Middle frontal gyrus (tissue), 1 donor: ENCODE measurements at regions not wholly inside any gene's neighbourhood (a gene's known extent, or its start where the extent isn't known, plus 50 kb on each side); places are given as distances from the start of the nearest gene placed in this dataset.

Source experiments
- DNase-seq: peaks from one replicate; pipeline ENCODE4 v3.0.0-alpha.2; 2015; ENCODE audit warnings: low spot score; ENCODE audit errors: extremely low spot score

GRCh38 chr12:83841620-83842019 is 1071.0 kb downstream of the SLC6A15 start:
- DNase-seq: no peak

DNA sequence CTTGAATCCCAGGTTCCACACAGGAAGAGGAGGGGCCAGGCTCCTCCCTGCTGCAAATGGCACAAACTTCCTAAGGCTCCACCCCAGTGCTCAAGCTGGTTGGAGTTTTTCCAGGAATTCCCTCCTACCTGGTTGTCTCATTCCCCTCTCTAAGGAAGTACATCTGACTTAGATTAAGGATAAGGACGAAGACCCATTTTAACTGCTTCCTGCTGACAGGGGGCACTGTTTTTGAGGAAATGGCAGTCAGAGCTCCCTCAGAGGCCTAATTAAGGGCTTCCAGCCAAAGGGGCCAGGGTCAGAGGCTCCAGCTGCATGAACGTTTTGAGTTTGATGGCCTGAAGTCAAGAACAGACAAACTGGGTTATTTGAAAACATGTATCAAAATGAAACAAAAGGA is 1084.7 kb downstream of the SLC6A15 start:
- no peak for DNase-seq

- no peak for DNase-seq
Observed at GRCh38 chr12:83827193-83827592, 1085.4 kb downstream of the SLC6A15 start.

DNA sequence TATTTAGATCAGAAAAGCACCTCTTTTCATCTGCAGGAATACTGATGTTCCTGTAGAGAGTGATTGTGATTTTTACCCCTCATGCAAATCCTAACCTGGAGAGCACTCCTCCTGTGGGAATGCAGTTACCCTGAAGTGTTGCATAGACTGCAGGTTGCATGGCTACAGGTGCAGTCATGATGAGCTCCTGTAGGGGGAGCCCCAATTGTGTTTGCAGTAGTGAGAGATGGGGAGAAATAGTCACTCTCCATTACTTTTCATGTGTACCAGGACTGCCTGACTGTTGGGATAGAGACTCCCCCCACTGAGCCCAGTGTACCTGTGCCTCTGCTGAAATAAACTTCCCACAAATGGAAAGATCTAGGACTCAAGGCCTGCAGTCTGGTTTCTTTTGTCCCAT is 1086.5 kb downstream of the SLC6A15 start:
- no peak for DNase-seq

DNA sequence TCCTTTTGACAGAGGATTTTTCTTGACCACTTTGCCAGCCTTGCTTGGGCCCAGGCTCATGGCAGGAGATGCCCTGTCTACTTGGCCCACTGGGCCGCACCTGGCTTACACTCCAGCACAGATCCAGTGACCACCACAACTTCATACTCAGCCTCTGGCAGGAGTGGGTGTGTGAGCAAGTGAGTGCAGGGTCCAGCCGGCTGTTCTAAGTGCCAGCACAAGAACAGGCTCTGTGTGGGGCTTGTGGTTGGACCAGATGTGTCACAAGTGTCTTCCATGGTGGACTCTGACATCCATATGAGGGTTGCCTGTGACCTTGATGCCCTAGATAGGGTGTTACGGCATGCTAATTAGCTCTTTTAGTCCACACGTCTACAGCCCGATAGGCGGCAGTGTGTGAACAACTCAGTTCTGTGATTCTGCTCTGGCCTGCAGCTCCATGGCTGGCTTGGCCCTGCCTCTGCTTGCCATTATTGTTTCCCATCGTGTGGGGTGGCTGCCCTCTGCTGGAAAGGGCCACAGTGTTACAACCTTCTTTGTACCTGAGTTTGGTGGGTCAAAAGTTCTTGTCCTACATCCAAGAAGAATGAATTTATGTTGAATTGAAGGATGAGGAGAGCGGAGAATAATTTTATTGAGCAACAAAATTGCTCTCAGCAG is 1089.1 kb downstream of the SLC6A15 start:
- DNase-seq: no peak

- no peak for DNase-seq
Observed at GRCh38 chr12:83821967-83822366, 1090.6 kb downstream of the SLC6A15 start.

- no peak for DNase-seq
Observed at GRCh38 chr12:83818881-83819280, 1093.7 kb downstream of the SLC6A15 start.

GRCh38 chr12:83817730-83818129 is 1094.9 kb downstream of the SLC6A15 start:
- no peak for DNase-seq

DNA sequence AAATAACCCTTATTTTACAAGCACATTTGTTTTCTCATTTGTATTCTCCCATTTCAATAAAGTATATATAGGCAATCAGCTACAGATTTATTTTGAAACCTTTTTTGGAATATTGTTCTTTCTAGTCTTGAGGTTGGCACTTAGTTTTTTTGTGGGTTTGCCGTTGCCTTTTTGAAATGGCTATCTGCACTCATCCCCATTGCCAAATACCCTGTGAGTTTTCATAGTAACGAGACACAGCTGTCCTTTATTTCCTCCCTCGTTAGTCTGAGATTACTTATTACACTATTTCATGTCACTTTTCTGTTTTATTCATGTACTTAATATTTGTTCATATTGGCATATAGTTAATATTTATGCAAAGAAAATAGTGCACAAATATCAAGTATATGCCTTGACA is 1104.0 kb downstream of the SLC6A15 start:
- DNase-seq: no peak

DNA sequence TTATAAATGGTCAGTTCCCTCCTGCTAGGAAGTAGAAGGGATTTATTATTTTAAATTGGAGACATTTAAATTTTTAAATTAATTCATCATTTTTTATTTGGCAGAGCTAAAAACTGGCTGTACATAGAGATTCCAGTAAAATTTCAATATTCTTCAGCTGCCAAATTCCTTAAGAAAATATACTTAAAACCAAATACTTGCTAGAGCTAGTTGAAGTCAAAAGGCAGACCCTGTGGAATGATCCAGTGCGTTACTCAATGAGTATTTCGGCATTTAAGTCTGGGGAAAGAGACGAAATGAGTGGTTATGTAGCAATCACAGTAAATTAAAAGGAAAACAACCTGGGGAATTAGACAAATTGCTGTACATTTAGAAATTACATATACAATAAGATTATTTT is 1104.7 kb downstream of the SLC6A15 start:
- no peak for DNase-seq

GRCh38 chr12:83805873-83806272 is 1106.7 kb downstream of the SLC6A15 start:
- DNase-seq: no peak

GRCh38 chr12:83805156-83805772 is 1107.3 kb downstream of the SLC6A15 start:
- no peak for DNase-seq

DNA sequence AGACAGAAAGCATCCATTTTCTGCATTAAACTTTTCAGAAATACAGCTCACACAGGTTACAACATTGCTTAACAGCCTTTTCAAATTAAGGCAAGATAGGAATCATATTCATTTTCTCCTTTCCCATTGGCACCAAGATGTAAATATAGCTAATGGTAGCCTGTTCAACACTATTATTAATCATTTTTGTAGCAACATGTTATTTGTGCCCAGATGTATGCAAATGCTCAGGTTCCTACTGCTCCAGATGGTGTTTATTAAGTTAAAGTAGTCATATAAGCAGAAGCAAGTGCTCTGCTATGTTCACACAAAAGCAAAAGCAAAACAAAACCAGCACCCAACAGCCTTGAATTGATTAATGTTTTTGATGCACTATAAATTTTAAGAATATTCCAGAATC is 1110.6 kb downstream of the SLC6A15 start:
- DNase-seq: no peak

DNA sequence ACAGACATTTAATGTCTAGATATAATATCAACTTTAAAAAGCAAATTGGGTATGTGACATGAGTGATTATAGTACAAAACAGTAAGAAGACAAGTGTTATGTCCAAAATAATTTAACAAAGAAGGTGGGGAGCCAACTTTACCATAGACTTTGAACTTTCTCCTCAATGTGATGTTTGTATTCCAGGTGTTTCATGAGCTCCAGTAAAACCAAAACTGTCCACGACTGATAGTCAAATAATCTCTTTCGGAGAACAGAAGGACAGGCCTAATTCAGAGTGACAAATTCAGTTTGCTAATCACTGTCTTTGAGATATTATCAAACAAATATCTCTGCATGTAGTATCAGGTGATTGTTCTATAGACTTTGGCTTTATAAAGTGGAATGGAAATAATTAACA is 1112.6 kb downstream of the SLC6A15 start:
- no peak for DNase-seq

DNA sequence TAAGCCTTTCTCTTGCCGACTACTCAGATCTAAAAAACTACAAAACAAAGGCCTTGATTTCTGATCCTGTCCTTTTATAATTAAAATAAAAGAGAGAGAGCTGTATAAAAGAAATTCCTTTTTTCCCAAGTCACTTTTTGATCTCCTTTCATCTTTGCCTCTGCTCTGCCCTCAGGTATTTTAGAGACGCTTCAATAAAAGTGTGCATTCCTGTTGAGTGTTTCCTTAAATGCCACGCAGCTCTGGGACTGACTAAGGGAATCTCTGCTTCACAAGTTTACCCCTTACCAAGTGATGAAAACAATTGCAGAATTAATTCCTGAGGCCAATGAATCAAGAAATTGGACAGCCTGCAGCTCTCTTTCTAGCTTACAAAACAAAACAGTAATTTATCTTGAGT is 1109.8 kb downstream of the TMTC2 start:
- DNase-seq: no peak

DNA sequence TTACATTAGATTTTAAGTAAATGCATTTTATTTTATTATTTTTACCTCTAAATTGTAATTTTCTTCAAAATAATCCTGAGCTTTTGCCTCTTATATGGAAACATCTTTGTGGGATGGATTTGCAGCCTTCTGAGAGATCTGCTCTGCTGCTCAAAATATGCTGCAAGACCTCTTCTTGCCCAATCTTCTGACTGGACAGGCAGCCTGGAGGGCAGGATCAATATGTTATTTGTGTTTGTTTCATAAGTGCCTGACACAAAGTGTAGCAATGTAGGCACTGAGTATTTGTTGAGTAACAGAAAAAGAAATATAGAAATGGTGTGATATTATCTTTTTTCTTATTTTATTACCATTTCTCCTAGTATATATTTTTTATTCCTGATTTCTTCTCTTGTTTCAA is 1106.9 kb downstream of the TMTC2 start:
- DNase-seq: no peak

GRCh38 chr12:83784298-83784890 is 1097.7 kb downstream of the TMTC2 start:
- no peak for DNase-seq

- DNase-seq: no peak
Observed at GRCh38 chr12:83779526-83779925, 1092.8 kb downstream of the TMTC2 start.

GRCh38 chr12:83769151-83769550 is 1082.4 kb downstream of the TMTC2 start:
- no peak for DNase-seq

DNA sequence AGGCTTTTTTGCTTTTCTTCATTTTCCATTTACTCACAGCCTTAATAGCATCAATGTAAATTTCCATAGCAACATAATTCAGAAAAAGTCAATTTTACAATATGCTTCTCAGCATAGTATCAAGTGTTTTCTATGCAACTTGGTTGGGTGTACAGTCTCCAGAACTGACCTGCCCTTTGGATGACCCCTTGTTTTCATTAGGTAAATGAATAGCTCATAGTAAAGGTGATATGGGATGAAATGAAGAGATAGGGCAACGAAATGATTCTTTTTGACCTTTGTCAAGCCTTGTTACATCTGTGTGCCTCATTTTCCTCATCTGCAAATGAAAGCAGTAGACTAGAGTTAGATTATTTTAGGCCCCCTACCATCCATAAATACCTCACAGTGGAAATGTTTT is 1081.0 kb downstream of the TMTC2 start:
- no peak for DNase-seq

DNA sequence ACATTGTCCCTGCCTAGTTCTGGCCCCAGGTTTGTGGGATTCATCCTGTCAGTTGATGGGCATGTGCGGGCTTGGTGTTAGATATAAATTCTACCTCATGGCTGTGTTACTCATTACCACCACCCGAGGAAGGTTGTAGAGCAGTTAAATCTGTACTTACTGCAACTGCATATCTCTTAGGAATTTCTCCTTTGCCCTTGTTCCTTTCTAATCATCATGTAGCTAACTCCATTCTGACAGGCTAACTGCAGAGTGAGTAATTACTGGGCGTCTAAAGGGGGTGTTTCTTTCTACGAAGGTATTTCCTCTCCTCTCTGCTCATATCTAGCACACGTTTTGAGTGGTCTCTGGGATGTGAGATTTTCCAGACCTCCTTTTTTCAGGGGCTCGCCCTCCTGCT is 1076.7 kb downstream of the TMTC2 start:
- no peak for DNase-seq

GRCh38 chr12:83759906-83760305 is 1073.2 kb downstream of the TMTC2 start:
- no peak for DNase-seq
